Liver (tissue), 8 donors: ENCODE measurements at regions not wholly inside any gene's neighbourhood (a gene's known extent, or its start where the extent isn't known, plus 50 kb on each side); places are given as distances from the start of the nearest gene placed in this dataset.

ENCODE experiments used
- DNase-seq: peaks from one replicate; pipeline ENCODE4 v3.0.0-alpha.2; 2017; ENCODE audit warnings: low spot score
- H3K27ac ChIP-seq, 2 donors: one replicate each; pipeline ENCODE4 v1.7.0; 2013; ENCODE audit warnings: inconsistent platforms in 2 of 2, low read length in 2 of 2, control low read depth in 1 of 2, low read depth in 1 of 2, mild to moderate bottlenecking in 1 of 2
- H3K27me3 ChIP-seq, 4 donors: one replicate each; pipeline versions ENCODE4 v1.6.1 to v1.7.0; 2013; ENCODE audit warnings: low read length in 3 of 4, inconsistent platforms in 1 of 4, mild to moderate bottlenecking in 1 of 4, moderate library complexity in 1 of 4; ENCODE audit not compliant: control insufficient read depth in 4 of 4, insufficient read depth in 4 of 4
- H3K36me3 ChIP-seq, 4 donors: one replicate each; pipeline versions ENCODE4 v1.6.1 to v1.7.0; 2013; ENCODE audit warnings: low read length in 3 of 4, mild to moderate bottlenecking in 3 of 4, low read depth in 1 of 4, moderate library complexity in 1 of 4; ENCODE audit not compliant: control insufficient read depth in 4 of 4, insufficient read depth in 3 of 4
- H3K4me1 ChIP-seq, 4 donors: one replicate each; pipeline versions ENCODE4 v1.6.1 to v1.7.0; 2013; ENCODE audit warnings: low read length in 3 of 4, mild to moderate bottlenecking in 3 of 4, moderate library complexity in 1 of 4; ENCODE audit not compliant: control insufficient read depth in 4 of 4, insufficient read depth in 4 of 4
- H3K4me3 ChIP-seq, 3 donors: one replicate each; pipeline versions ENCODE4 v1.6.1 to v1.7.0; 2013; ENCODE audit warnings: low read length in 3 of 3, control low read depth in 1 of 3, low read depth in 1 of 3, mild to moderate bottlenecking in 1 of 3
- H3K9ac ChIP-seq, 2 donors: one replicate each; pipeline ENCODE4 v1.7.0; 2013; ENCODE audit warnings: low read length in 2 of 2, mild to moderate bottlenecking in 2 of 2, moderate library complexity in 2 of 2, control low read depth in 1 of 2, low read depth in 1 of 2
- H3K9me3 ChIP-seq, 4 donors: one replicate each; pipeline versions ENCODE4 v1.6.1 to v1.7.0; 2013; ENCODE audit warnings: low read length in 3 of 4; ENCODE audit not compliant: control insufficient read depth in 4 of 4
- FOXA1 ChIP-seq: IDR thresholded peaks from 2 replicates; pipeline ENCODE4 v1.6.1; 2016; ENCODE audit warnings: antibody characterized with exemption
- HNF4A ChIP-seq, 2 donors: conservative IDR thresholded peaks; 2 replicates each; pipeline ENCODE4 v1.6.1; 2016; ENCODE audit warnings: antibody characterized with exemption in 2 of 2, mild to moderate bottlenecking in 2 of 2
- HNF4G ChIP-seq: IDR thresholded peaks from 2 replicates; pipeline ENCODE4 v1.6.1; 2016; ENCODE audit warnings: antibody characterized with exemption
- JUND ChIP-seq, 2 donors: IDR thresholded peaks; 2 replicates each; pipeline ENCODE4 v1.6.1; 2016; ENCODE audit warnings: antibody characterized with exemption in 2 of 2
- NR2F2 ChIP-seq: IDR thresholded peaks from 2 replicates; pipeline ENCODE4 v1.6.1; 2016; ENCODE audit warnings: antibody characterized with exemption
- REST ChIP-seq: IDR thresholded peaks from 2 replicates; pipeline ENCODE4 v1.6.1; 2016; ENCODE audit warnings: antibody characterized with exemption, mild to moderate bottlenecking
- SP1 ChIP-seq: IDR thresholded peaks from 2 replicates; pipeline ENCODE4 v1.6.1; 2018; ENCODE audit warnings: antibody characterized with exemption, mild to moderate bottlenecking
- YY1 ChIP-seq: IDR thresholded peaks from 2 replicates; pipeline ENCODE4 v1.6.1; 2016; ENCODE audit warnings: antibody characterized with exemption, mild to moderate bottlenecking
- WGBS: extraction: QIAGEN DNeasy Blood & Tissue Kit; methylation state at CpG from one replicate; pipeline ENCODE4 v1.1.7; 2013; 5-methylcytosine and 5-hydroxymethylcytosine counted together
- TF ChIP-seq, protein P1 (sequence below): IDR thresholded peaks from 2 replicates; pipeline ENCODE4 v1.6.1; 2016; ENCODE audit warnings: antibody characterized with exemption
- TF ChIP-seq, protein P2 (sequence below): IDR thresholded peaks from 2 replicates; pipeline ENCODE4 v1.6.1; 2016; ENCODE audit warnings: antibody characterized with exemption
- TF ChIP-seq, protein P3 (sequence below): fragments of 150-350 bp; IDR thresholded peaks from 2 replicates; pipeline ENCODE4 v1.5.1; 2017; ENCODE audit warnings: improper control_type of control experiment, low read depth, low read length; ENCODE audit not compliant: missing input control
- donor health status: healthy.
- donor health status: healthy.
- donor health status: healthy.
- donor health status: healthy.
- donor health status: healthy.

DNA sequence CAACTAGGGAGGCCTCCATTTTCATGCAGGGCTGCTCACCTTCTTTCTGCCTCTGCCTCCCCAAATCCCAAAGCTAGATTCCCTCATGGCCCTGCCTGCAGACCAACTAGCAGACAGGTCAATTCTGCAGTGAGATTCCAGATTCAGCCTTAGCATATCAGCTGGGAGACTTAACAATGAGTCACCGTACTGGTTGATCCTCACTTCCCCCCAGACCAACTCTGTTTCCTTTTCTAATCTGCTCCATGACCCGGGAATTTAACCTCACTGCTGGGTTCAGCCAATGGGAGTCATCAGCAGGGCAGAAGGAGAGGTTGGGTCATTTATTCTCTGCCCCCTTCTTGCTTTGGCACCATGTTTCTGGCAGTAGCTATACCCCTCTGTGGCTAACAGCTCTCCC lies 140.6 kb upstream of the GRIK3 start:
- Histone ChIP-seq H3K4me1 (no peaks in the 10 kb centered on the region), H3K36me3 (no peaks in the 10 kb centered on the region), H3K27ac (no peak overlapping the region), H3K9me3 (peaks cover 0 to under 1% (median 0%) of the 10 kb centered on the region in 4 donors), H3K4me3 (no peak overlapping the region), H3K27me3 (peaks cover 0 to 4% (median under 1%) of the 10 kb centered on the region in 4 donors), H3K9ac (no peak overlapping the region)
- WGBS, result 22% methylated on average over 2 of the region's 2 CpGs
- TF ChIP-seq, protein P1, sequence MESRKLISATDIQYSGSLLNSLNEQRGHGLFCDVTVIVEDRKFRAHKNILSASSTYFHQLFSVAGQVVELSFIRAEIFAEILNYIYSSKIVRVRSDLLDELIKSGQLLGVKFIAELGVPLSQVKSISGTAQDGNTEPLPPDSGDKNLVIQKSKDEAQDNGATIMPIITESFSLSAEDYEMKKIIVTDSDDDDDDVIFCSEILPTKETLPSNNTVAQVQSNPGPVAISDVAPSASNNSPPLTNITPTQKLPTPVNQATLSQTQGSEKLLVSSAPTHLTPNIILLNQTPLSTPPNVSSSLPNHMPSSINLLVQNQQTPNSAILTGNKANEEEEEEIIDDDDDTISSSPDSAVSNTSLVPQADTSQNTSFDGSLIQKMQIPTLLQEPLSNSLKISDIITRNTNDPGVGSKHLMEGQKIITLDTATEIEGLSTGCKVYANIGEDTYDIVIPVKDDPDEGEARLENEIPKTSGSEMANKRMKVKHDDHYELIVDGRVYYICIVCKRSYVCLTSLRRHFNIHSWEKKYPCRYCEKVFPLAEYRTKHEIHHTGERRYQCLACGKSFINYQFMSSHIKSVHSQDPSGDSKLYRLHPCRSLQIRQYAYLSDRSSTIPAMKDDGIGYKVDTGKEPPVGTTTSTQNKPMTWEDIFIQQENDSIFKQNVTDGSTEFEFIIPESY, result no peak
- TF ChIP-seq HNF4A (conservative IDR thresholded peaks at IDR 0.05) (no peak), JUND (IDR thresholded peaks at IDR 0.05) (no peak)
- TF ChIP-seq, protein P2, sequence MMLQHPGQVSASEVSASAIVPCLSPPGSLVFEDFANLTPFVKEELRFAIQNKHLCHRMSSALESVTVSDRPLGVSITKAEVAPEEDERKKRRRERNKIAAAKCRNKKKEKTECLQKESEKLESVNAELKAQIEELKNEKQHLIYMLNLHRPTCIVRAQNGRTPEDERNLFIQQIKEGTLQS, result no peak
- no peak for DNase-seq

GRCh38 chr1:37175666-37176215 lies 141.4 kb upstream of the GRIK3 start:
- no peaks in the 10 kb centered on the region for H3K36me3 ChIP-seq
- no peak overlapping the region for H3K4me3 ChIP-seq
- peaks cover 0 to 2% (median under 1%) of the 10 kb centered on the region in 4 donors for H3K27me3 ChIP-seq
- no peaks in the 10 kb centered on the region for H3K9me3 ChIP-seq
- no peak for DNase-seq
- H3K27ac ChIP-seq, result no peak overlapping the region
- TF ChIP-seq, protein P2, result no peak
- TF ChIP-seq, protein P1, result no peak
- TF ChIP-seq NR2F2 (no peak), YY1 (no peak), HNF4G (no peak), FOXA1 (no peak), REST (no peak), JUND (IDR thresholded peaks at IDR 0.05) (no peak), SP1 (no peak)
- TF ChIP-seq, protein P3, sequence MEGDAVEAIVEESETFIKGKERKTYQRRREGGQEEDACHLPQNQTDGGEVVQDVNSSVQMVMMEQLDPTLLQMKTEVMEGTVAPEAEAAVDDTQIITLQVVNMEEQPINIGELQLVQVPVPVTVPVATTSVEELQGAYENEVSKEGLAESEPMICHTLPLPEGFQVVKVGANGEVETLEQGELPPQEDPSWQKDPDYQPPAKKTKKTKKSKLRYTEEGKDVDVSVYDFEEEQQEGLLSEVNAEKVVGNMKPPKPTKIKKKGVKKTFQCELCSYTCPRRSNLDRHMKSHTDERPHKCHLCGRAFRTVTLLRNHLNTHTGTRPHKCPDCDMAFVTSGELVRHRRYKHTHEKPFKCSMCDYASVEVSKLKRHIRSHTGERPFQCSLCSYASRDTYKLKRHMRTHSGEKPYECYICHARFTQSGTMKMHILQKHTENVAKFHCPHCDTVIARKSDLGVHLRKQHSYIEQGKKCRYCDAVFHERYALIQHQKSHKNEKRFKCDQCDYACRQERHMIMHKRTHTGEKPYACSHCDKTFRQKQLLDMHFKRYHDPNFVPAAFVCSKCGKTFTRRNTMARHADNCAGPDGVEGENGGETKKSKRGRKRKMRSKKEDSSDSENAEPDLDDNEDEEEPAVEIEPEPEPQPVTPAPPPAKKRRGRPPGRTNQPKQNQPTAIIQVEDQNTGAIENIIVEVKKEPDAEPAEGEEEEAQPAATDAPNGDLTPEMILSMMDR, result no peak
- no peaks in the 10 kb centered on the region for H3K4me1 ChIP-seq
- H3K9ac ChIP-seq, result no peak overlapping the region
